Mammary epithelial cell (primary cell): ENCODE measurements at regions not wholly inside any gene's neighbourhood (a gene's known extent, or its start where the extent isn't known, plus 50 kb on each side); places are given as distances from the start of the nearest gene placed in this dataset.

Experiments used
- CTCF ChIP-seq, 2 donors: IDR thresholded peaks in 1 of 2; conservative IDR thresholded peaks in 1 of 2; 2 replicates each; pipeline ENCODE4 v1.5.1; 2011 to 2012; ENCODE audit warnings: inconsistent platforms in 2 of 2, low read length in 2 of 2, mild to moderate bottlenecking in 2 of 2, control low read depth in 1 of 2, low read depth in 1 of 2; ENCODE audit not compliant: insufficient read depth in 1 of 2; ENCODE audit errors: extremely low read depth in 1 of 2
- EZH2 ChIP-seq: IDR thresholded peaks from 2 replicates; pipeline ENCODE4 v1.6.1; 2012; ENCODE audit warnings: low read length, inconsistent platforms, borderline replicate concordance

GRCh38 chr4:179977378-179977777, 2265.8 kb upstream of the TENM3 start:
- no peak for TF ChIP-seq CTCF (conservative IDR thresholded peaks at IDR 0.05 in 1 of 2, IDR thresholded peaks at IDR 0.05 in 1 of 2; ENCODE audit: extremely low read depth in 1 of 2, insufficient read depth in 1 of 2, low read depth in 1 of 2, low read length in 2 of 2)
- TF ChIP-seq EZH2 = no peak
